Esophagus squamous epithelium (tissue), 4 donors: ENCODE measurements at regions not wholly inside any gene's neighbourhood (a gene's known extent, or its start where the extent isn't known, plus 50 kb on each side); places are given as distances from the start of the nearest gene placed in this dataset.
"Not testable (repeated sequence)": the region's sequence is repeated elsewhere in the genome, so short reads cannot be mapped to it uniquely, and the experiment has no call there.

Experiments
- POLR2A ChIP-seq, 4 donors: fragments of 450-650 bp; IDR thresholded peaks; one replicate each; pipeline ENCODE4 v1.6.1; 2017; ENCODE audit warnings: antibody characterized with exemption in 4 of 4, mild to moderate bottlenecking in 4 of 4, moderate library complexity in 3 of 4
- TF ChIP-seq, protein P1 (sequence below), 6 experiments: fragments of 450-650 bp in 4 of 6; fragments of 200-600 bp in 2 of 6; sonication (generic) in 2 of 6; IDR thresholded peaks; one replicate each; pipeline ENCODE4 v1.5.1; 2016 to 2019; ENCODE audit warnings: antibody characterized with exemption in 6 of 6, mild to moderate bottlenecking in 4 of 6, moderate library complexity in 4 of 6

DNA sequence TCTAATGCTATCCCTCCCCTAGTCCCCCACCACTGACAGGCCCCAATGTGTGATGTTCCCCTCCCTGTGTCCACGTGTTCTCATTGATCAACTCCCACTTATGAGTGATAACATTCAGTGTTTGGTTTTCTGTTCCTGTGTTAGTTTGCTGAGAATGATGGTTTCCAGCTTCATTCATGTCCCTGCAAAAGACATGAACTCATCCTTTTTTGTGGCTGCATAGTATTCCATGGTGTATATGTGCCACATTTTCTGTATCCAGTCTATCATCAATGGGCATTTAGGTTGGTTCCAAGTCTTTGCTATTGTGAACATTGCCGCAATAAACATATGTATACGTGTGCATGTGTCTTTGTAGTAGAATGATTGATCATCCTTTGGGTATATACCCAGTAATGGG lies 153.1 kb downstream of the OR13H1 start:
- not testable (repeated sequence) for TF ChIP-seq POLR2A (IDR thresholded peaks at IDR 0.05)
- TF ChIP-seq, protein P1, sequence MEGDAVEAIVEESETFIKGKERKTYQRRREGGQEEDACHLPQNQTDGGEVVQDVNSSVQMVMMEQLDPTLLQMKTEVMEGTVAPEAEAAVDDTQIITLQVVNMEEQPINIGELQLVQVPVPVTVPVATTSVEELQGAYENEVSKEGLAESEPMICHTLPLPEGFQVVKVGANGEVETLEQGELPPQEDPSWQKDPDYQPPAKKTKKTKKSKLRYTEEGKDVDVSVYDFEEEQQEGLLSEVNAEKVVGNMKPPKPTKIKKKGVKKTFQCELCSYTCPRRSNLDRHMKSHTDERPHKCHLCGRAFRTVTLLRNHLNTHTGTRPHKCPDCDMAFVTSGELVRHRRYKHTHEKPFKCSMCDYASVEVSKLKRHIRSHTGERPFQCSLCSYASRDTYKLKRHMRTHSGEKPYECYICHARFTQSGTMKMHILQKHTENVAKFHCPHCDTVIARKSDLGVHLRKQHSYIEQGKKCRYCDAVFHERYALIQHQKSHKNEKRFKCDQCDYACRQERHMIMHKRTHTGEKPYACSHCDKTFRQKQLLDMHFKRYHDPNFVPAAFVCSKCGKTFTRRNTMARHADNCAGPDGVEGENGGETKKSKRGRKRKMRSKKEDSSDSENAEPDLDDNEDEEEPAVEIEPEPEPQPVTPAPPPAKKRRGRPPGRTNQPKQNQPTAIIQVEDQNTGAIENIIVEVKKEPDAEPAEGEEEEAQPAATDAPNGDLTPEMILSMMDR (IDR thresholded peaks at IDR 0.05): not testable (repeated sequence)
